GM10266 (cell line): ENCODE measurements at regions not wholly inside any gene's neighbourhood (a gene's known extent, or its start where the extent isn't known, plus 50 kb on each side); places are given as distances from the start of the nearest gene placed in this dataset.

ENCODE experiments used
- DNase-seq: peaks from one replicate; pipeline ENCODE4 v3.0.0; 2012; ENCODE audit errors: extremely low spot score
- TF ChIP-seq, protein P1 (sequence below): IDR thresholded peaks from 2 replicates; pipeline ENCODE4 v1.5.1; 2012; ENCODE audit warnings: mild to moderate bottlenecking, low read depth; ENCODE audit not compliant: control insufficient read depth, insufficient read depth; ENCODE audit errors: missing control alignments

GRCh38 chr10:37712489-37713131, 144.8 kb downstream of the ZNF248 start:
- no peak for DNase-seq
- TF ChIP-seq, protein P1, sequence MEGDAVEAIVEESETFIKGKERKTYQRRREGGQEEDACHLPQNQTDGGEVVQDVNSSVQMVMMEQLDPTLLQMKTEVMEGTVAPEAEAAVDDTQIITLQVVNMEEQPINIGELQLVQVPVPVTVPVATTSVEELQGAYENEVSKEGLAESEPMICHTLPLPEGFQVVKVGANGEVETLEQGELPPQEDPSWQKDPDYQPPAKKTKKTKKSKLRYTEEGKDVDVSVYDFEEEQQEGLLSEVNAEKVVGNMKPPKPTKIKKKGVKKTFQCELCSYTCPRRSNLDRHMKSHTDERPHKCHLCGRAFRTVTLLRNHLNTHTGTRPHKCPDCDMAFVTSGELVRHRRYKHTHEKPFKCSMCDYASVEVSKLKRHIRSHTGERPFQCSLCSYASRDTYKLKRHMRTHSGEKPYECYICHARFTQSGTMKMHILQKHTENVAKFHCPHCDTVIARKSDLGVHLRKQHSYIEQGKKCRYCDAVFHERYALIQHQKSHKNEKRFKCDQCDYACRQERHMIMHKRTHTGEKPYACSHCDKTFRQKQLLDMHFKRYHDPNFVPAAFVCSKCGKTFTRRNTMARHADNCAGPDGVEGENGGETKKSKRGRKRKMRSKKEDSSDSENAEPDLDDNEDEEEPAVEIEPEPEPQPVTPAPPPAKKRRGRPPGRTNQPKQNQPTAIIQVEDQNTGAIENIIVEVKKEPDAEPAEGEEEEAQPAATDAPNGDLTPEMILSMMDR: no peak

DNA sequence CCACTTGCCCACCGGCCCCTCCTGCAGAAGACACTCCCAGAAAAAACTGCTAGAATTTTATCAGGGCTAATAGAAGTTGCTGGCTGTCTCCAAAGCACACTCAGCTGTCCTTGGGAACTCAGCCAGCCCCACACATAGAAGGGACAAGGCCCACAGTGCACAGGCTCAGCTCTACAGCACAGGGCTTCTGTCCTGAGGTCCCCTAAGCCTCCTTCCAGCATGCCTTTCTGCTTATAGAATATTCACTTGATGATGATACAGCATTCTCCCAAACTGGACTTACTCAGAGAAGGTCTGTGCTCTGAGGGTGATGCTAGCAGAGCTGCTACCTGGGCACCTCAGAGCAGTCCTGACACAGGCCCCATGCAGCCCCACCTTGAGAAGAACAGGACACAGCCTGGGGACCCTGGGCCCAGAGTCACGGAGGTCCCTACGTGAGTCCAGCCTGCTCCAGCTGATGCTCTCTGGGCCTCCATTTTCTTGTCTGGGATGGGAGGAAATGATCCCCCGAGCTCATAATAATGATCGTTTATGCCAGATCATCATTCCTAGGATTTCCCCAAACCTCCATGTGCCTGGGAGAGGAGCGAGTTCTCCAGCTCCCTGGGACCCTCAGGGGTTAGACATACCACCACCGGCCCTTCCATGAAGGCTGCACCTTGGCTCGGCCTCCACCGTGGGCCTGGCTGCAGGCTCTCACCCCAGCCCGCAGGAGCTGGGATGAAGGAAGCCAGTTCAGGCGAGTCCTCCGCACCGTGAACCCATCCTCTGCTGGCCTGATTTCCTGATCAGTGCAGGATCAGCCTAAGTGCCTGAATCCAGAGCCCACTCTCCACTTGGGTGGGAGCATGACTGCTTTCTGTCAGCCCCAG, 145.6 kb downstream of the ZNF248 start:
- TF ChIP-seq, protein P1: no peak
- no peak for DNase-seq

- TF ChIP-seq, protein P1: no peak
- no peak for DNase-seq
Observed at GRCh38 chr10:37710831-37711616, 146.4 kb downstream of the ZNF248 start.

DNA sequence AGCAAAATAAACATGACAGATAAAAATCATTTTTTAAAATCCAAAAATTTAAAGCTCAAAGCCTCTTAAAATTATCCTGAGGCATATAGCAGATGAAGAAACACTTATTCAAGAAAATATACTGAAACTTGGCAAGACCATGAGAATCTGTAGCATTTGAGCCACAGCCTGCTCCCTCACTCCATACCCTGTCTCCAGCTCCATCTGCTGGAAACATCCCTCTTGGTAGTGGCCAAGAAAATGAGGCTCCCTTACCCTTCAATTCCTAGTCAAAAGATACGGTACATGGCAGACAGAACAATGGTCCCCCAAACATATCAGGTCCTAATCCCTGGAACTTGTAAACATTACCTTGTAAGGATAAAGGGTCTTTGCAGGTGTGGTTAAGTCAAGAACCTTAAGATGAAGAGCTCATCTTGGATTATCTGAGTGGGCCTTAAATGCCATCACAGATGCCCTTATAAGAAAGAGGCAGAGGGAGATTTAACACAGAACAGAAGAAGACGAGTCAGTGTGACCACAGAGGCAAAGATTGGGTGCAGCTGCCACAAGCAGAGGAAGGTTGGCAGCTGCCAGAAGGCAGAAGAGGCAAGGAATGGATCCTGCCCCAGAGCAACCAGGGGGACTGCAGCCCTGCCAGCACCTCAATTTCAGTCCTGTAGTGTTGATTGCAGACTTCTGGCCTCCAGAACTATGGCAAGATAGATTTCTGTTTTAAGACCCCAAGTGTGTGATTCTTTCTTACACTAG, 149.4 kb downstream of the ZNF248 start:
- TF ChIP-seq, protein P1: no peak
- DNase-seq: peak; percentile 4

DNA sequence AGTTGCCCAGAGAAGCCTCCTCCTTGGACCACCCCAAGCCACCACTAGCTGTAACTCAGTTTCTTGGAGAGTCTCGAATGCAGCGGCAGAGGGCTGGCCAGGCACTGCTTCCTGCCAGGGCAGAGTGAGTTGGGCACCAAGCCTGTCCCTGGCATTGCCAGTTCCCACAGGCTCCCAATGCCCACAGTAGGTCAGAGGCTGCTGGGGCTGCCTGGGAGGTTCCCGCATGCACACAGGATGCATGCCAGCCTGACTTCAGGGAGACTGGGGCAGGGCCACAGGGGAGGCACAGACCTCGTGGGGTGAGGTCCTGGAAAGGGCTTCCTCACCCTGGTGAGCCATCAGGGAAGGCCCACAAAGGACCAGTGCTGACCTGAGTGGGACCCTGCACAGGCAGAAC, 152.8 kb downstream of the ZNF248 start:
- no peak for DNase-seq
- TF ChIP-seq, protein P1: no peak

- TF ChIP-seq, protein P1: no peak
- DNase-seq: no peak
Observed at GRCh38 chr10:37703833-37704382, 153.5 kb downstream of the ZNF248 start.
